Panc1 (cell line): ENCODE measurements at regions not wholly inside any gene's neighbourhood (a gene's known extent, or its start where the extent isn't known, plus 50 kb on each side); places are given as distances from the start of the nearest gene placed in this dataset.
"Not testable (repeated sequence)": the region's sequence is repeated elsewhere in the genome, so short reads cannot be mapped to it uniquely, and the experiment has no call there.

Experiments used
- ATAC-seq: fragments of 200-7000 bp; cut with Tn5 transposase; 2 replicates; pipeline ENCODE4 v1.9.1; 2020; ENCODE audit warnings: mild to moderate bottlenecking, moderate library complexity
- BruUV-seq: library from RNA; stranded (reverse); fragments of 400-500 nt; replicated peaks from 2 replicates; lab custom pipeline; 2021; lab: Mats Ljungman, UMichigan
- CTCF ChIA-PET: fragments of 300-600 bp; sonication (Branson Sonifier 250); formaldehyde crosslinking; loops from one replicate; lab custom pipeline; 2022; ENCODE audit warnings: antibody characterized with exemption; lab: Charles Lee
- POLR2A ChIA-PET: fragments of 300-600 bp; sonication (Branson Sonifier 250); formaldehyde crosslinking; loops from one replicate; lab custom pipeline; 2022; ENCODE audit warnings: antibody characterized with exemption; lab: Charles Lee
- DNase-seq: peaks from one replicate; pipeline ENCODE4 v3.0.0-alpha.2; 2010; ENCODE audit warnings: low read depth, low spot score
- H3K27ac ChIP-seq: 2 replicates; pipeline ENCODE4 v1.5.1; 2011; ENCODE audit warnings: mild to moderate bottlenecking, low read length, inconsistent platforms
- H3K27me3 ChIP-seq: fragments of 200-500 bp; sonication (Bioruptor generic); 2 replicates; pipeline ENCODE4 v1.6.0; 2014; ENCODE audit warnings: low read length, inconsistent platforms; ENCODE audit not compliant: control insufficient read depth, insufficient read depth
- H3K36me3 ChIP-seq: fragments of 200-500 bp; sonication (Bioruptor generic); 2 replicates; pipeline ENCODE4 v1.5.1; 2014; ENCODE audit warnings: inconsistent platforms, mild to moderate bottlenecking, low read length, moderate library complexity; ENCODE audit not compliant: control insufficient read depth, insufficient read depth
- H3K4me1 ChIP-seq: 2 replicates; pipeline ENCODE4 v1.5.1; 2011; ENCODE audit warnings: inconsistent platforms, mild to moderate bottlenecking, low read length, moderate library complexity; ENCODE audit not compliant: control insufficient read depth, insufficient read depth
- H3K4me3 ChIP-seq, 2 experiments: 2 replicates each; pipeline ENCODE4 v1.5.1; 2011 to 2012; ENCODE audit warnings: low read depth in 2 of 2, low read length in 2 of 2, mild to moderate bottlenecking in 2 of 2, inconsistent platforms in 1 of 2, moderate library complexity in 1 of 2
- H3K9me3 ChIP-seq: fragments of 200-500 bp; sonication (Bioruptor generic); 2 replicates; pipeline ENCODE4 v1.5.1; 2014; ENCODE audit warnings: low read depth, mild to moderate bottlenecking, inconsistent platforms, low read length, moderate library complexity; ENCODE audit not compliant: control insufficient read depth, insufficient read depth
- CTCF ChIP-seq: fragments of 450-650 bp; IDR thresholded peaks from 2 replicates; pipeline ENCODE4 v1.5.1; 2017; ENCODE audit warnings: mild to moderate bottlenecking
- POLR2AphosphoS5 ChIP-seq: IDR thresholded peaks from 2 replicates; pipeline ENCODE4 v1.6.1; 2012; ENCODE audit warnings: mild to moderate bottlenecking, low read depth, low read length, moderate library complexity
- SIN3A ChIP-seq: IDR thresholded peaks from 2 replicates; pipeline ENCODE4 v1.6.1; 2012; ENCODE audit warnings: low read depth, mild to moderate bottlenecking, low read length, moderate library complexity, borderline replicate concordance; ENCODE audit not compliant: insufficient read depth
- TCF7L2 ChIP-seq: IDR thresholded peaks from 2 replicates; pipeline ENCODE4 v1.6.1; 2011; ENCODE audit warnings: mild to moderate bottlenecking, low read depth, low read length, inconsistent platforms
- in situ Hi-C: cut with HindIII; loops from 2 replicates; pipeline ENCODE4 v1.10.0; 2016; ENCODE audit warnings: low sequenced_read_pairs, low pct_unique_long_range_greater_than_20kb
- intact Hi-C: fragments of 100-400 bp; cut with micrococcal nuclease; formaldehyde crosslinking; loops from one replicate; pipeline ENCODE4 v1.10.0; 2022; ENCODE audit not compliant: unreplicated experiment
- TF ChIP-seq, protein P1 (sequence below), 2 experiments: IDR thresholded peaks; 2 replicates each; pipeline ENCODE4 v1.6.1; 2011 to 2012; ENCODE audit warnings: low read depth in 2 of 2, control low read depth in 1 of 2, low read length in 1 of 2, mild to moderate bottlenecking in 1 of 2, moderate library complexity in 1 of 2; ENCODE audit not compliant: insufficient read depth in 1 of 2

- no peak overlapping the region for H3K4me3 ChIP-seq
- no peaks in the 10 kb centered on the region for H3K4me1 ChIP-seq
- ATAC-seq: no peak
- TF ChIP-seq TCF7L2: no peak
- H3K27ac ChIP-seq: no peak overlapping the region
- DNase-seq: no peak
- POLR2A ChIA-PET: no interaction called here
- no peaks in the 10 kb centered on the region for H3K9me3 ChIP-seq
- no peaks in the 10 kb centered on the region for H3K36me3 ChIP-seq
- CTCF ChIA-PET: no interaction called here
- in situ Hi-C loops (no loop called here), intact Hi-C loops (no loop called here)
- H3K27me3 ChIP-seq: no peaks in the 10 kb centered on the region
- BruUV-seq: no TSS peak
These were observed 131.5 kb upstream of the MGAT4C start for GRCh38 chr12:86387591-86388145.

DNA sequence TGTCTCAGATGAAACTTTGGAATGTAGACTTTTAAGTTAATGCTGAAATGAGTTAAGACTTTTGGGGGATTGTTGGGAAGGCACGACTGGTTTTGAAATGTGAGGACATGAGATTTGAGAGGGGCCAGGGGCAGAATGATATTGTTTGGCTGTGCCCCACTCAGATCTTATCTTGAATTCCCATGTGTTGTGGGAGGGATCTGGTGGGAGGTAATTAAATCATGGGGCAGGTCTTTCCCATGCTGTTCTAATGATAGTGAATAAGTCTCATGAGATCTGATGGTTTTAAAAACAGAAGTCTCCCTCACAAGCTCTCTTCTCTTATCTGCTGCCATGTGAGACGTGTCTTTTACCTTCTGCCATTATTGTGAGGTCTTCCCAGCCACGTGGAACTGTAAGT lies 127.6 kb upstream of the MGAT4C start:
- H3K9me3 ChIP-seq, ATAC-seq, H3K4me1 ChIP-seq, POLR2A ChIA-PET, H3K27me3 ChIP-seq, H3K36me3 ChIP-seq, in situ Hi-C loops, intact Hi-C loops, CTCF ChIA-PET, H3K4me3 ChIP-seq, H3K27ac ChIP-seq, DNase-seq, BruUV-seq: not testable (repeated sequence)

DNA sequence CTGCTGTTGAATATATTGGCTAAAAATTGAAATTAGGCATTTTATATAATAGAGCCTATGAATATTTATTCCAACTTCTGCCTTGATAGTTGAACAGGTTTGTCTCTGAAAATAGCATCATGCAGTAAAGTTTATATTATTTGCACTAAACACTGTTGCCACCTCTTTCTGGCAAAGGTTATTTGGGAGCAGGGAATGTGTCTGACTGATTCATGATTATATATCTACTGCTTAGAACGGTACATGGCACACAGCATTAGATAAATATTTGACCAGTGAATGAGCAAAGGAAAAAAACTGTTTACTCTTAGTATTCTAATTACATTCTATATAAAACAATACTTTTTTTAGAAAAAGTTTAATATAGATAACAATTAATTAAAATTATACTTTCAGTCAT lies 123.1 kb upstream of the MGAT4C start:
- ChIA-PET POLR2A (no interaction called here), CTCF (interaction anchor here (0.6 kb wide), 1 partner anchor 188 kb away, joined by 6 read pairs; no protein-coding TSS in a partner anchor)
- in situ Hi-C loops: no loop called here
- TF ChIP-seq TCF7L2 (no peak), SIN3A (no peak), POLR2AphosphoS5 (no peak), CTCF (no peak)
- TF ChIP-seq, protein P1, sequence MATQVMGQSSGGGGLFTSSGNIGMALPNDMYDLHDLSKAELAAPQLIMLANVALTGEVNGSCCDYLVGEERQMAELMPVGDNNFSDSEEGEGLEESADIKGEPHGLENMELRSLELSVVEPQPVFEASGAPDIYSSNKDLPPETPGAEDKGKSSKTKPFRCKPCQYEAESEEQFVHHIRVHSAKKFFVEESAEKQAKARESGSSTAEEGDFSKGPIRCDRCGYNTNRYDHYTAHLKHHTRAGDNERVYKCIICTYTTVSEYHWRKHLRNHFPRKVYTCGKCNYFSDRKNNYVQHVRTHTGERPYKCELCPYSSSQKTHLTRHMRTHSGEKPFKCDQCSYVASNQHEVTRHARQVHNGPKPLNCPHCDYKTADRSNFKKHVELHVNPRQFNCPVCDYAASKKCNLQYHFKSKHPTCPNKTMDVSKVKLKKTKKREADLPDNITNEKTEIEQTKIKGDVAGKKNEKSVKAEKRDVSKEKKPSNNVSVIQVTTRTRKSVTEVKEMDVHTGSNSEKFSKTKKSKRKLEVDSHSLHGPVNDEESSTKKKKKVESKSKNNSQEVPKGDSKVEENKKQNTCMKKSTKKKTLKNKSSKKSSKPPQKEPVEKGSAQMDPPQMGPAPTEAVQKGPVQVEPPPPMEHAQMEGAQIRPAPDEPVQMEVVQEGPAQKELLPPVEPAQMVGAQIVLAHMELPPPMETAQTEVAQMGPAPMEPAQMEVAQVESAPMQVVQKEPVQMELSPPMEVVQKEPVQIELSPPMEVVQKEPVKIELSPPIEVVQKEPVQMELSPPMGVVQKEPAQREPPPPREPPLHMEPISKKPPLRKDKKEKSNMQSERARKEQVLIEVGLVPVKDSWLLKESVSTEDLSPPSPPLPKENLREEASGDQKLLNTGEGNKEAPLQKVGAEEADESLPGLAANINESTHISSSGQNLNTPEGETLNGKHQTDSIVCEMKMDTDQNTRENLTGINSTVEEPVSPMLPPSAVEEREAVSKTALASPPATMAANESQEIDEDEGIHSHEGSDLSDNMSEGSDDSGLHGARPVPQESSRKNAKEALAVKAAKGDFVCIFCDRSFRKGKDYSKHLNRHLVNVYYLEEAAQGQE (IDR thresholded peaks at IDR 0.05; ENCODE audit: insufficient read depth in 1 of 2, low read depth in 2 of 2, low read length in 1 of 2): no peak
- Histone ChIP-seq H3K27me3 (no peaks in the 10 kb centered on the region), H3K36me3 (no peaks in the 10 kb centered on the region), H3K9me3 (no peaks in the 10 kb centered on the region), H3K27ac (no peak overlapping the region), H3K4me1 (no peaks in the 10 kb centered on the region), H3K4me3 (no peak overlapping the region)
- BruUV-seq: no TSS peak
- ATAC-seq (no peak), DNase-seq (no peak)
- intact Hi-C loops: no loop called here
